CD14-positive monocyte (primary cell): ENCODE measurements at regions not wholly inside any gene's neighbourhood (a gene's known extent, or its start where the extent isn't known, plus 50 kb on each side); places are given as distances from the start of the nearest gene placed in this dataset.

Experiments used
- DNase-seq, 3 donors: peaks; one replicate each; pipeline ENCODE4 v3.0.0-alpha.2; 2011 to 2022
- H2AFZ ChIP-seq: 2 replicates; pipeline ENCODE4 v1.6.0; 2012; ENCODE audit warnings: mild to moderate bottlenecking, low read depth, low read length, inconsistent platforms; ENCODE audit not compliant: insufficient read depth, poor library complexity, severe bottlenecking
- H3K27ac ChIP-seq, 2 donors: 1 replicate in 1 of 2; 2 replicates in 1 of 2; pipeline ENCODE4 v1.5.1; 2012 to 2013; ENCODE audit warnings: low read length in 2 of 2, control low read depth in 1 of 2, inconsistent platforms in 1 of 2, low read depth in 1 of 2, mild to moderate bottlenecking in 1 of 2
- H3K27me3 ChIP-seq, 2 donors: one replicate each; pipeline versions ENCODE4 v1.6.0 to v1.6.1; 2011 to 2013; ENCODE audit warnings: low read length in 2 of 2; ENCODE audit not compliant: control insufficient read depth in 2 of 2, insufficient read depth in 2 of 2
- H3K36me3 ChIP-seq, 2 donors: replicated peaks in 1 of 2; 1 replicate in 1 of 2; 2 replicates in 1 of 2; pipeline versions ENCODE4 v1.5.1 to v1.6.1; 2012 to 2013; ENCODE audit warnings: low read length in 2 of 2, control low read depth in 1 of 2, inconsistent platforms in 1 of 2, mild to moderate bottlenecking in 1 of 2; ENCODE audit not compliant: insufficient read depth in 2 of 2, control insufficient read depth in 1 of 2
- H3K4me1 ChIP-seq, 2 donors: 1 replicate in 1 of 2; 2 replicates in 1 of 2; pipeline versions ENCODE4 v1.5.1 to v1.6.1; 2012 to 2013; ENCODE audit warnings: low read length in 2 of 2, control low read depth in 1 of 2, inconsistent platforms in 1 of 2, mild to moderate bottlenecking in 1 of 2, moderate library complexity in 1 of 2; ENCODE audit not compliant: insufficient read depth in 2 of 2, control insufficient read depth in 1 of 2
- H3K4me2 ChIP-seq: replicated peaks from 2 replicates; pipeline ENCODE3; 2012; ENCODE audit warnings: low read length, moderate library complexity, mild to moderate bottlenecking; ENCODE audit not compliant: poor library complexity, severe bottlenecking; ENCODE audit errors: extremely low read depth
- H3K4me3 ChIP-seq, 3 experiments: fragments of 200-600 bp in 1 of 3; sonication (generic) in 1 of 3; replicated peaks in 1 of 3; 1 replicate in 2 of 3; 2 replicates in 1 of 3; pipeline ENCODE4 v1.5.1; 2011 to 2013; ENCODE audit warnings: low read length in 3 of 3, mild to moderate bottlenecking in 3 of 3, control low read depth in 2 of 3, low read depth in 2 of 3, inconsistent platforms in 1 of 3, moderate library complexity in 1 of 3
- H3K79me2 ChIP-seq: 2 replicates; pipeline ENCODE4 v1.6.0; 2012; ENCODE audit warnings: mild to moderate bottlenecking, control low read depth, inconsistent platforms, low read length, moderate library complexity; ENCODE audit not compliant: insufficient read depth
- H3K9ac ChIP-seq: 2 replicates; pipeline ENCODE4 v1.6.0; 2017; ENCODE audit warnings: low read length, mild to moderate bottlenecking; ENCODE audit not compliant: insufficient read depth, poor library complexity, severe bottlenecking
- H3K9me3 ChIP-seq, 2 donors: replicated peaks in 1 of 2; 1 replicate in 1 of 2; 2 replicates in 1 of 2; pipeline versions ENCODE4 v1.5.1 to v1.6.1; 2012 to 2013; ENCODE audit warnings: low read length in 2 of 2, control low read depth in 1 of 2; ENCODE audit not compliant: control insufficient read depth in 1 of 2, insufficient read depth in 1 of 2
- H4K20me1 ChIP-seq: 2 replicates; pipeline ENCODE4 v1.6.0; 2012; ENCODE audit warnings: mild to moderate bottlenecking, low read length, control low read depth, moderate library complexity; ENCODE audit not compliant: insufficient read depth
- H3K27ac Mint-ChIP-seq, 7 donors: one replicate each; pipeline ENCODE4 v1.8.0; 2020; ENCODE audit warnings: mild to moderate bottlenecking in 7 of 7, mixed read lengths in 7 of 7, moderate library complexity in 6 of 7, inconsistent platforms in 2 of 7
- H3K27me3 Mint-ChIP-seq, 3 donors: one replicate each; pipeline ENCODE4 v1.8.0; 2021 to 2022; ENCODE audit warnings: low read depth in 3 of 3, mild to moderate bottlenecking in 3 of 3, mixed read lengths in 3 of 3, moderate library complexity in 3 of 3, inconsistent platforms in 1 of 3
- H3K36me3 Mint-ChIP-seq, 2 donors: one replicate each; pipeline ENCODE4 v1.8.0; 2020; ENCODE audit warnings: mixed read lengths in 2 of 2, inconsistent platforms in 1 of 2, mild to moderate bottlenecking in 1 of 2
- H3K4me1 Mint-ChIP-seq: one replicate; pipeline ENCODE4 v1.8.0; 2020; ENCODE audit warnings: mild to moderate bottlenecking, mixed read lengths
- H3K4me3 Mint-ChIP-seq, 2 donors: one replicate each; pipeline ENCODE4 v1.8.0; 2020; ENCODE audit warnings: mild to moderate bottlenecking in 2 of 2, mixed read lengths in 2 of 2, moderate library complexity in 1 of 2
- H3K9me3 Mint-ChIP-seq, 7 donors: one replicate each; pipeline ENCODE4 v1.8.0; 2020 to 2022; ENCODE audit warnings: mixed read lengths in 7 of 7, mild to moderate bottlenecking in 6 of 7, moderate library complexity in 6 of 7, inconsistent platforms in 2 of 7
- WGBS: methylation state at CpG from one replicate; pipeline ENCODE4 v1.1.5; 2013; ENCODE audit warnings: missing lambda C conversion rate; ENCODE audit not compliant: insufficient coverage; 5-methylcytosine and 5-hydroxymethylcytosine counted together
- intact Hi-C, 2 donors: fragments of 100-400 bp; cut with micrococcal nuclease; formaldehyde crosslinking; loops; one replicate each; pipeline versions ENCODE4 v1.15.0 to v1.15.1; 2023
- TF ChIP-seq, protein P1 (sequence below): fragments of 200-600 bp; IDR thresholded peaks from one replicate; pipeline ENCODE4 v1.8.0; 2022; ENCODE audit warnings: antibody characterized with exemption, mild to moderate bottlenecking

DNA sequence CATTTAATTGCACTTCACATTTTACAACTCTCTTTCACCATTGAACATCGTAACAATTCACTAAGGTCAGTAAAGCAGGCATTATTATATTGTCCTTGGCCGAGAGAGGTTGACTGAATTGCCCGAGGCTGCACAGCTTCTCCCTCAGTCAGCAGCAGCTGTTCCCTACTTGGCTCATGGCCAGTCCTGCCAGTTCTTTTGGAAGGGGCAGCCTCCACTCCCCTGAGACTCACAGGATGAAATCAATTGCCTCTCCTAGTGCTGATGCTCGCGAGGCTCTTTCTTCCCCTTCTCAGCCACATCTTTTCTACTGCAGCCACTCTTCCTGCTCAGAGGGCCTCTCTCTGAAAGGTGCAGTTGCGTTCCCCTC is 79.9 kb upstream of the KCNA1 start:
- Histone ChIP-seq H3K79me2 (no peaks in the 10 kb centered on the region), H3K4me1 (peaks cover 3 to 10% of the 10 kb centered on the region in 2 donors), H3K36me3 (no peaks in the 10 kb centered on the region), H3K9me3 (peaks cover 0 to 13% of the 10 kb centered on the region in 2 donors), H3K4me3 (no peak overlapping the region), H3K27ac (no peak overlapping the region), H3K27me3 (no peaks in the 10 kb centered on the region), H4K20me1 (no peaks in the 10 kb centered on the region), H3K9ac (no peak overlapping the region), H3K4me2 (no peak overlapping the region), H2AFZ (no peak overlapping the region)
- H3K4me3 Mint-ChIP-seq: peak overlapping the region in 1 of 2 donors; percentile 46
- DNase-seq: no peak
- H3K27me3 Mint-ChIP-seq: peaks cover 4 to 15% (median 10%) of the 10 kb centered on the region in 3 donors
- H3K27ac Mint-ChIP-seq: no peak overlapping the region
- intact Hi-C loops: no loop called here
- peaks cover 28% of the 10 kb centered on the region for H3K4me1 Mint-ChIP-seq
- TF ChIP-seq, protein P1, sequence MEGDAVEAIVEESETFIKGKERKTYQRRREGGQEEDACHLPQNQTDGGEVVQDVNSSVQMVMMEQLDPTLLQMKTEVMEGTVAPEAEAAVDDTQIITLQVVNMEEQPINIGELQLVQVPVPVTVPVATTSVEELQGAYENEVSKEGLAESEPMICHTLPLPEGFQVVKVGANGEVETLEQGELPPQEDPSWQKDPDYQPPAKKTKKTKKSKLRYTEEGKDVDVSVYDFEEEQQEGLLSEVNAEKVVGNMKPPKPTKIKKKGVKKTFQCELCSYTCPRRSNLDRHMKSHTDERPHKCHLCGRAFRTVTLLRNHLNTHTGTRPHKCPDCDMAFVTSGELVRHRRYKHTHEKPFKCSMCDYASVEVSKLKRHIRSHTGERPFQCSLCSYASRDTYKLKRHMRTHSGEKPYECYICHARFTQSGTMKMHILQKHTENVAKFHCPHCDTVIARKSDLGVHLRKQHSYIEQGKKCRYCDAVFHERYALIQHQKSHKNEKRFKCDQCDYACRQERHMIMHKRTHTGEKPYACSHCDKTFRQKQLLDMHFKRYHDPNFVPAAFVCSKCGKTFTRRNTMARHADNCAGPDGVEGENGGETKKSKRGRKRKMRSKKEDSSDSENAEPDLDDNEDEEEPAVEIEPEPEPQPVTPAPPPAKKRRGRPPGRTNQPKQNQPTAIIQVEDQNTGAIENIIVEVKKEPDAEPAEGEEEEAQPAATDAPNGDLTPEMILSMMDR: no peak
- H3K36me3 Mint-ChIP-seq: no peaks in the 10 kb centered on the region
- peaks cover 0 to 15% (median 8%) of the 10 kb centered on the region in 7 donors for H3K9me3 Mint-ChIP-seq
- 6% methylated on average over 6 of the region's 6 CpGs for WGBS

DNA sequence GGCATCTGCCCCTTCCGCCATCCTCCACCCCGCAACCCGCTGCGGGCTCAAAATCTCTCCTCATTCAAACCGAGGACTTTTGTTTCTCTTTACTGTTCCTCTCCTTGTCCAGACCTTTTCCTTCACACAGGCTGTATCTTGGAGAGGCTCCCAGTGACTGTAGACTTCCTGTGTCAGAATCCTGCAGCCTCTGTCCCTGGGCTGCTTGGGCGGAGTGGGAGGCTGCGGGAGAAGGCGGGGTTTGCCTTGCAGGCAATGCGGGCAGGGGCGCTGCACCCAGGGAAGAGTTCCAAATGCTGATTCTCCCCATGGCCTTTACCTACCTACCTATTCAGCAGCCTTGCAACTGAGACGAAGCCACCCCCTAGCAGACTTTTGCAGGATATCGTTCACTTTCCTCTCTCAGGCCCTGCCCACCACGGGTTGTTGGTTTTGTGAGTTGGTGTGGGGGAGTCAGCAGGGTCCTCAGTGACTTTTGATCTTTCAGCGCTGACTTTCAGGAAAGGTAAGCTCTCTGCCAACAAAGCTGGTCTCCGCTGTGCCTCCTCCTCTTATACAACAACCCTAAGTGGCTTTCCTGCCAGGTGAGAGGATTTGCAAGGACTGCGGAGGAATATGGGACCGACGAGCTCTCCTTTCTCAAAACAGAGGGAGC is 79.0 kb upstream of the KCNA1 start:
- H3K27me3 ChIP-seq: no peaks in the 10 kb centered on the region
- TF ChIP-seq, protein P1: no peak
- Mint-ChIP-seq H3K27ac (no peak overlapping the region), H3K9me3 (peaks cover 0 to 15% (median 8%) of the 10 kb centered on the region in 7 donors), H3K36me3 (no peaks in the 10 kb centered on the region), H3K27me3 (peaks cover 4 to 16% (median 11%) of the 10 kb centered on the region in 3 donors), H3K4me3 (no peak overlapping the region), H3K4me1 (peaks cover 23% of the 10 kb centered on the region)
- no peak overlapping the region for H3K27ac ChIP-seq
- no peaks in the 10 kb centered on the region for H3K79me2 ChIP-seq
- H3K4me3 ChIP-seq: no peak overlapping the region
- H3K36me3 ChIP-seq: no peaks in the 10 kb centered on the region
- H4K20me1 ChIP-seq: no peaks in the 10 kb centered on the region
- no peak overlapping the region for H3K4me2 ChIP-seq
- H3K9ac ChIP-seq: no peak overlapping the region
- H2AFZ ChIP-seq: no peak overlapping the region
- intact Hi-C loops: no loop called here
- H3K9me3 ChIP-seq: peaks cover 0 to 13% of the 10 kb centered on the region in 2 donors
- 100% methylated on average over 4 of the region's 18 CpGs for WGBS
- no peak for DNase-seq
- peaks cover under 1 to 1% of the 10 kb centered on the region in 2 donors for H3K4me1 ChIP-seq
